ENCODE measurements at regions not wholly inside any gene's neighbourhood (a gene's known extent, or its start where the extent isn't known, plus 50 kb on each side); places are given as distances from the start of the nearest gene placed in this dataset.
"Not testable (repeated sequence)": the region's sequence is repeated elsewhere in the genome, so short reads cannot be mapped to it uniquely, and the experiment has no call there.

GRCh38 chrX:52585892-52586291, 68.8 kb downstream of the SSX7 start:
- DNase-seq (ENCODE audit: low spot score) = no peak

DNA sequence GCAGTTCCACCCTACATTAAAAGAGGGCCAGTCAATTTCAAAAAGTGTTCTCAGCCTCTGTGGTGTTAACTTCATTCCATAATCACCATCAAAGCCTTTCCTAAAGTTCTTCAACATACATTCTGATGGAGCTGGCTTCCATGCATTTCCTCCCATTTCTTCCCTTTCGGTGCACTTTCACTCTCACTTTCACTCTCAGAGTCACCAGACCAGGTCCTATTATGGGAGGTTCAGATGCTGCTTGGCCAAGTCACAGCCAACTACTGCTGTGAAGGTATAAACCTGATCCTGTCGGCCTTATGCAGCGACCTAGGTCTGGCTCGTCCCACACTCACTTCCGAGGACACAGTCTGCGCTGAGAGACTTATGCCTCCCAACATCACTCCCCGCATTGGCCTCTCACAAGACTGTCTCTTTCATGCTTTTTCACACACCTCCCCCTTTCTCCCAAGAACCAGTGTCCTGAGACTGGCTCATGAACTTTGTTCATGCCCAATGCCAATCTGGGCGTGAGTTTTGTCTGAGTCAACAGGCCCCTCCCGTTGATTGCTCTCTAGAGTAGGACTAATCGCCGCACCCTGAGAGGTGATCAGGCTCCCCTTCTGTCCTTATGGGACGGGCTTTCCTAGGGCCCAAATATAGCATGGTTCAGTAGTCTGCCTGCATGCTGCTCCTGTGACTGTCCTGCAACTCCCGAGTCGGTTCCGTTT, 60.8 kb upstream of the XAGE1B start:
- no peak for DNase-seq (ENCODE audit: low spot score)

- no peak for DNase-seq (ENCODE audit: low spot score)
Observed at GRCh38 chrX:52576946-52577345, 60.1 kb upstream of the XAGE1B start.

- DNase-seq (ENCODE audit: low spot score) = no peak
Observed at GRCh38 chrX:52576474-52576873, 59.6 kb upstream of the XAGE1B start.

DNA sequence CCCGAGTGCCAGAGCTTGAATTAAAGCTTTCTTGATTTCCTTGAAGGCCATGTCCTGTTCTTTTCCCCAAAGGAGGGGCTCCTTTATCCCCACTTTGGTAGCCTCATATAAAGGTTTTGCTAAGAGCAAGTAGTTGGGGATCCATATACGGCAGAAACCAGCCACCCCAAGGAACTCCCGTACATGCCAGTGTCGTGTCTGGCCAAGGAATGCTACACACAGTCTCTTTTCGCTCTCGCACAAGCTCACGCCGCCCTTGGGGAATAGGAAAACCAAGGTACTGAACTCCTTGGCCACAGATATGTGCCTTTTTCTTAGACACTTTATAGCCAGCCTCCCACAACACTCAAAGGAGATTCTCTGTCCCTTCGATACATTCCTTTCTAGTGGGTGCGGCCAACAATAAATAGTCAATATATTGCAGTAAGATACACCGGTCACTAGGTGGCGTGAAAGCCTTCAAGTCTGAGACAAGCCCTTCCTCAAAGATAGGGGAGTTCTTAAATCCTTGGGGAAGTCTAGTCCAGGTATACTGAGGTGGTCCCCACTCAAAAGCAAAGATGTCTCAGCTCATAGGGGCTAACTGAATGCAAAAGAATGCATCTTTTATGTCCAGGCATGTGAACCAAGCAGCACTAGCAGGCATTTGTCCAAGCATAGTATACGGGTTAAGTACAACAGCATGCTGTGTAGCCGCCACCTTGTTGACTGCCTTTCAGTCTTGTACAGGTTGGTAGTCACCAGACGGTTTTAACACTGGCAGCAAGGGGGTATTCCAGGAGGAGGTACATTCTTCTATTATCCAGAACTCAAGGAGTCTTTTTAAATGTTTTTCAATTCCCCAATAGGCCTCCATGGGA, 57.8 kb upstream of the XAGE1B start:
- peak; percentile 69 for DNase-seq (ENCODE audit: low spot score)

- not testable (repeated sequence) for DNase-seq (ENCODE audit: low spot score)
Observed at GRCh38 chrX:52568146-52568545, 51.3 kb upstream of the XAGE1B start.

Data from Ammon's horn (tissue), 1 donor.